Body of pancreas (tissue), 4 donors: ENCODE measurements at regions not wholly inside any gene's neighbourhood (a gene's known extent, or its start where the extent isn't known, plus 50 kb on each side); places are given as distances from the start of the nearest gene placed in this dataset.

Experiments
- ATAC-seq: fragments of 150-250 bp; one replicate; pipeline ENCODE4 v1.9.1; 2016
- DNase-seq, 4 donors: peaks; one replicate each; pipeline ENCODE4 v3.0.0-alpha.2; 2019
- H3K27ac ChIP-seq, 4 donors: fragments of 200-600 bp; sonication (generic); 1 replicate in 3 of 4; 2 replicates in 1 of 4; pipeline versions ENCODE4 v1.5.1 to v1.6.1; 2016 to 2019; ENCODE audit warnings: mild to moderate bottlenecking in 1 of 4, mixed read lengths in 1 of 4, moderate library complexity in 1 of 4
- H3K27me3 ChIP-seq, 2 donors: fragments of 200-600 bp; sonication (generic); one replicate each; pipeline ENCODE4 v1.6.0; 2016; ENCODE audit warnings: mild to moderate bottlenecking in 1 of 2
- H3K36me3 ChIP-seq, 2 donors: fragments of 200-600 bp; sonication (generic); replicated peaks in 1 of 2; 2 replicates each; pipeline ENCODE4 v1.5.1; 2016; ENCODE audit warnings: low read depth in 2 of 2; ENCODE audit not compliant: insufficient read depth in 1 of 2
- H3K4me1 ChIP-seq: fragments of 200-600 bp; sonication (generic); one replicate; pipeline ENCODE4 v1.6.0; 2016
- H3K4me3 ChIP-seq, 2 donors: fragments of 200-600 bp; sonication (generic); 1 replicate in 1 of 2; 2 replicates in 1 of 2; pipeline ENCODE4 v1.5.1; 2016 to 2019
- H3K9me3 ChIP-seq, 3 donors: fragments of 200-600 bp; sonication (generic); 1 replicate in 2 of 3; 2 replicates in 1 of 3; pipeline ENCODE4 v1.5.1; 2016
- POLR2A ChIP-seq, 3 donors: fragments of 450-650 bp; IDR thresholded peaks; one replicate each; pipeline ENCODE4 v1.6.1; 2016; ENCODE audit warnings: antibody characterized with exemption in 3 of 3, mild to moderate bottlenecking in 2 of 3
- WGBS, 2 donors: methylation state at CpG; one replicate each; pipeline ENCODE4 v1.1.5; 2017; 5-methylcytosine and 5-hydroxymethylcytosine counted together
- intact Hi-C: fragments of 100-400 bp; cut with DNase I; formaldehyde crosslinking; loops from one replicate; pipeline ENCODE4 v1.15.1; 2023
- TF ChIP-seq, protein P1 (sequence below), 7 experiments: fragments of 450-650 bp in 4 of 7; fragments of 200-600 bp in 3 of 7; sonication (generic) in 3 of 7; IDR thresholded peaks; one replicate each; pipeline ENCODE4 v1.5.1; 2016 to 2019; ENCODE audit warnings: antibody characterized with exemption in 7 of 7

GRCh38 chr1:30294508-30294907 lies 428.9 kb downstream of the MATN1 start:
- H3K27me3 ChIP-seq = no peaks in the 10 kb centered on the region
- intact Hi-C loops = no loop called here
- no peaks in the 10 kb centered on the region for H3K4me1 ChIP-seq
- H3K9me3 ChIP-seq = no peaks in the 10 kb centered on the region
- no peaks in the 10 kb centered on the region for H3K36me3 ChIP-seq
- ATAC-seq (no peak), DNase-seq (no peak)
- TF ChIP-seq POLR2A (IDR thresholded peaks at IDR 0.05) = no peak
- TF ChIP-seq, protein P1, sequence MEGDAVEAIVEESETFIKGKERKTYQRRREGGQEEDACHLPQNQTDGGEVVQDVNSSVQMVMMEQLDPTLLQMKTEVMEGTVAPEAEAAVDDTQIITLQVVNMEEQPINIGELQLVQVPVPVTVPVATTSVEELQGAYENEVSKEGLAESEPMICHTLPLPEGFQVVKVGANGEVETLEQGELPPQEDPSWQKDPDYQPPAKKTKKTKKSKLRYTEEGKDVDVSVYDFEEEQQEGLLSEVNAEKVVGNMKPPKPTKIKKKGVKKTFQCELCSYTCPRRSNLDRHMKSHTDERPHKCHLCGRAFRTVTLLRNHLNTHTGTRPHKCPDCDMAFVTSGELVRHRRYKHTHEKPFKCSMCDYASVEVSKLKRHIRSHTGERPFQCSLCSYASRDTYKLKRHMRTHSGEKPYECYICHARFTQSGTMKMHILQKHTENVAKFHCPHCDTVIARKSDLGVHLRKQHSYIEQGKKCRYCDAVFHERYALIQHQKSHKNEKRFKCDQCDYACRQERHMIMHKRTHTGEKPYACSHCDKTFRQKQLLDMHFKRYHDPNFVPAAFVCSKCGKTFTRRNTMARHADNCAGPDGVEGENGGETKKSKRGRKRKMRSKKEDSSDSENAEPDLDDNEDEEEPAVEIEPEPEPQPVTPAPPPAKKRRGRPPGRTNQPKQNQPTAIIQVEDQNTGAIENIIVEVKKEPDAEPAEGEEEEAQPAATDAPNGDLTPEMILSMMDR (IDR thresholded peaks at IDR 0.05) = no peak
- H3K4me3 ChIP-seq = no peak overlapping the region
- 53 to 60% methylated on average over 1 of the region's 1 CpG for WGBS, 2 donors
- no peak overlapping the region for H3K27ac ChIP-seq

- 55 to 69% methylated on average over 3 of the region's 3 CpGs for WGBS, 2 donors
- ATAC-seq = no peak
- no peak for TF ChIP-seq POLR2A (IDR thresholded peaks at IDR 0.05)
- TF ChIP-seq, protein P1 (IDR thresholded peaks at IDR 0.05) = no peak
- intact Hi-C loops = no loop called here
- Histone ChIP-seq H3K4me3 (no peak overlapping the region), H3K4me1 (no peaks in the 10 kb centered on the region), H3K36me3 (no peaks in the 10 kb centered on the region), H3K27me3 (no peaks in the 10 kb centered on the region), H3K27ac (no peak overlapping the region), H3K9me3 (no peaks in the 10 kb centered on the region)
- no peak for DNase-seq
Observed at GRCh38 chr1:30292451-30292850, 430.9 kb downstream of the MATN1 start.

DNA sequence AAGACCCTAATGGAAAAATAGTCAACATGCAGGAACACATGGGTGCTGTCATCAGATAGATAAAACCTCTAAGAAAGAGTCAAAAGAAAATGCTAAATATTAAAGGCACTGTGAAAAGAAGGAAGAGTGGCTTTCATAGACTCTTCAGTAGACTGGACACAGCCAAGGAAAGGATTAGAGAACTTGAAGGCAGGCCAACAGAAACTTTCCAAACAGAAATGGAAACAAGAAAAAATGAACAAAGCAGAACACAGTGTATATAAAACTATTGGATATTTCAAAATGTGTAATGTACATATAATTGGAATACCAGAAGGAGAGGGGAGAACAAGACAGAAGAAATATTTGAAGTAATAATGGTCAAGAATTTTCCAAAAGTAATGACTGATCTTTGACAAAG lies 431.9 kb downstream of the MATN1 start:
- no peaks in the 10 kb centered on the region for H3K27me3 ChIP-seq
- H3K4me3 ChIP-seq = no peak overlapping the region
- no peaks in the 10 kb centered on the region for H3K36me3 ChIP-seq
- ATAC-seq (no peak), DNase-seq (no peak)
- intact Hi-C loops = no loop called here
- no peaks in the 10 kb centered on the region for H3K4me1 ChIP-seq
- no peak overlapping the region for H3K27ac ChIP-seq
- no peaks in the 10 kb centered on the region for H3K9me3 ChIP-seq
- TF ChIP-seq, protein P1 (IDR thresholded peaks at IDR 0.05) = no peak
- no peak for TF ChIP-seq POLR2A (IDR thresholded peaks at IDR 0.05)

DNA sequence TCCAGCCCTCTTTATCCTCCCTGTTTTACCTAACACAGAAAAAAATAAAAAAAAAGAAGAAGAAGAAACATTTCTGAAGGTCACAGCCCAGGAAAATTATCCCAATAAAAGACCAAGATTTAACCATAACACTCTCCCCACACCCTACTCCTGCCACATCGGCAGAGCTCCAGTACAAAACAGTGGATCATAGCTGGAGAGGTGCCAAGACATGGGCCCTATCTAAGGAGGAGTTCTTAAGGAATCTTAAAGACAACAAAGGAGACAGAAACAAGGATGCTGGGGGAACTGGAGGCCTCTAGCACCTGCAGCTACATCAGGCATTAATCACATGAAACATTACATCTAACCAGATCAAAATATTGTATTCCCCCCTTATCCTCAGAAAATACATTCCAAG lies 432.8 kb downstream of the MATN1 start:
- Histone ChIP-seq H3K9me3 (no peaks in the 10 kb centered on the region), H3K36me3 (no peaks in the 10 kb centered on the region), H3K4me3 (no peak overlapping the region), H3K27ac (no peak overlapping the region), H3K27me3 (no peaks in the 10 kb centered on the region), H3K4me1 (no peaks in the 10 kb centered on the region)
- intact Hi-C loops = no loop called here
- TF ChIP-seq POLR2A (IDR thresholded peaks at IDR 0.05) = no peak
- TF ChIP-seq, protein P1 (IDR thresholded peaks at IDR 0.05) = no peak
- DNase-seq (no peak), ATAC-seq (no peak)
- WGBS, 2 donors = 36 to 38% methylated on average over 1 of the region's 1 CpG

GRCh38 chr1:30287976-30288375 lies 435.4 kb downstream of the MATN1 start:
- Histone ChIP-seq H3K27ac (no peak overlapping the region), H3K36me3 (no peaks in the 10 kb centered on the region), H3K4me3 (no peak overlapping the region), H3K9me3 (no peaks in the 10 kb centered on the region), H3K27me3 (no peaks in the 10 kb centered on the region), H3K4me1 (no peaks in the 10 kb centered on the region)
- intact Hi-C loops = no loop called here
- TF ChIP-seq, protein P1 (IDR thresholded peaks at IDR 0.05) = no peak
- no peak for TF ChIP-seq POLR2A (IDR thresholded peaks at IDR 0.05)
- 81 to 84% methylated on average over 8 of the region's 8 CpGs for WGBS, 2 donors
- DNase-seq (no peak), ATAC-seq (no peak)
